H9 (cell line): ENCODE measurements at regions not wholly inside any gene's neighbourhood (a gene's known extent, or its start where the extent isn't known, plus 50 kb on each side); places are given as distances from the start of the nearest gene placed in this dataset.

Experiments
- DNase-seq: peaks from one replicate; pipeline ENCODE4 v3.0.0-alpha.2; 2017
- H2AFZ ChIP-seq: one replicate; pipeline ENCODE4 v1.6.1; 2013; ENCODE audit warnings: mild to moderate bottlenecking, low read length, control low read depth, moderate library complexity
- H2AK5ac ChIP-seq: 2 replicates; pipeline ENCODE4 v1.6.1; 2013; ENCODE audit warnings: low read length, control low read depth, mixed read lengths; ENCODE audit not compliant: insufficient read length
- H2BK120ac ChIP-seq: one replicate; pipeline ENCODE4 v1.6.1; 2013; ENCODE audit warnings: low read depth, mild to moderate bottlenecking, low read length, control low read depth, inconsistent platforms; ENCODE audit not compliant: poor library complexity, severe bottlenecking
- H2BK12ac ChIP-seq: 2 replicates; pipeline ENCODE4 v1.6.1; 2013; ENCODE audit warnings: low read length, control low read depth, mixed read lengths, low read depth; ENCODE audit not compliant: insufficient read length
- H2BK15ac ChIP-seq: 2 replicates; pipeline ENCODE4 v1.6.1; 2013; ENCODE audit warnings: low read depth, low read length, control low read depth
- H2BK20ac ChIP-seq: one replicate; pipeline ENCODE4 v1.6.1; 2013; ENCODE audit warnings: low read depth, mild to moderate bottlenecking, low read length, control low read depth, inconsistent platforms; ENCODE audit not compliant: poor library complexity, severe bottlenecking
- H2BK5ac ChIP-seq: 2 replicates; pipeline ENCODE4 v1.6.1; 2013; ENCODE audit warnings: low read length, control low read depth, mixed read lengths; ENCODE audit not compliant: insufficient read length
- H3K14ac ChIP-seq: 2 replicates; pipeline ENCODE4 v1.6.1; 2013; ENCODE audit warnings: low read length, control low read depth; ENCODE audit not compliant: insufficient read depth
- H3K18ac ChIP-seq: 2 replicates; pipeline ENCODE4 v1.6.1; 2013; ENCODE audit warnings: low read depth, mild to moderate bottlenecking, mixed read lengths, low read length, control low read depth; ENCODE audit not compliant: insufficient read length
- H3K23ac ChIP-seq: 2 replicates; pipeline ENCODE4 v1.6.1; 2013; ENCODE audit warnings: low read length, control low read depth, mixed read lengths, low read depth; ENCODE audit not compliant: insufficient read length
- H3K23me2 ChIP-seq: 2 replicates; pipeline ENCODE4 v1.6.1; 2013; ENCODE audit warnings: low read depth, mild to moderate bottlenecking, mixed read lengths, low read length, control low read depth; ENCODE audit not compliant: insufficient read length, poor library complexity, severe bottlenecking
- H3K27ac ChIP-seq: 2 replicates; pipeline ENCODE4 v1.5.1; 2013; ENCODE audit warnings: low read length, control low read depth, mixed read lengths, low read depth; ENCODE audit not compliant: insufficient read length
- H3K27me3 ChIP-seq: 2 replicates; pipeline ENCODE4 v1.6.1; 2013; ENCODE audit warnings: low read length, control low read depth, inconsistent platforms; ENCODE audit not compliant: insufficient read depth
- H3K4ac ChIP-seq: 2 replicates; pipeline ENCODE4 v1.6.1; 2013; ENCODE audit warnings: low read depth, mild to moderate bottlenecking, control low read depth, inconsistent platforms, low read length, moderate library complexity
- H3K4me1 ChIP-seq: 2 replicates; pipeline ENCODE4 v1.6.1; 2013; ENCODE audit warnings: low read length, control low read depth, inconsistent platforms; ENCODE audit not compliant: insufficient read depth
- H3K4me2 ChIP-seq: 2 replicates; pipeline ENCODE4 v1.6.1; 2013; ENCODE audit warnings: low read length, control low read depth, mixed read lengths; ENCODE audit not compliant: insufficient read length, insufficient read depth
- H3K56ac ChIP-seq: 2 replicates; pipeline ENCODE4 v1.6.1; 2013; ENCODE audit warnings: low read depth, mild to moderate bottlenecking, mixed read lengths, low read length, control low read depth; ENCODE audit not compliant: insufficient read length
- H3K79me1 ChIP-seq: 2 replicates; pipeline ENCODE4 v1.6.1; 2013; ENCODE audit warnings: low read depth, mild to moderate bottlenecking, moderate library complexity, low read length, control low read depth, inconsistent platforms; ENCODE audit not compliant: insufficient read depth, poor library complexity, severe bottlenecking
- H3K79me2 ChIP-seq: 2 replicates; pipeline ENCODE4 v1.6.1; 2013; ENCODE audit warnings: low read length, control low read depth, inconsistent platforms; ENCODE audit not compliant: insufficient read depth
- H3K9ac ChIP-seq: 2 replicates; pipeline ENCODE4 v1.6.1; 2013; ENCODE audit warnings: low read length, control low read depth, mixed read lengths; ENCODE audit not compliant: insufficient read length; ENCODE audit errors: extremely low read depth
- H3K9me3 ChIP-seq: one replicate; pipeline ENCODE4 v1.6.1; 2013; ENCODE audit warnings: low read depth, low read length, inconsistent platforms; ENCODE audit not compliant: control insufficient read depth
- H3T11ph ChIP-seq: one replicate; pipeline ENCODE4 v1.6.1; 2013; ENCODE audit warnings: mild to moderate bottlenecking, low read length, control low read depth, inconsistent platforms
- H4K20me1 ChIP-seq: one replicate; pipeline ENCODE4 v1.6.1; 2013; ENCODE audit not compliant: control insufficient read depth, insufficient read length, insufficient read depth
- H4K5ac ChIP-seq: 2 replicates; pipeline ENCODE4 v1.6.1; 2013; ENCODE audit warnings: low read depth, mild to moderate bottlenecking, mixed read lengths, low read length, control low read depth; ENCODE audit not compliant: insufficient read length
- H4K8ac ChIP-seq: replicated peaks from 2 replicates; pipeline ENCODE4 v1.6.1; 2013; ENCODE audit warnings: low read length, control low read depth, mixed read lengths, low read depth; ENCODE audit not compliant: insufficient read length
- H4K91ac ChIP-seq: 2 replicates; pipeline ENCODE4 v1.6.1; 2013; ENCODE audit warnings: low read depth, mild to moderate bottlenecking, moderate library complexity, mixed read lengths, low read length, control low read depth; ENCODE audit not compliant: insufficient read length
- H3K27ac Mint-ChIP-seq, 3 experiments: 2 replicates in 2 of 3; 3 replicates in 1 of 3; pipeline ENCODE4 v1.8.0; 2020 to 2021; ENCODE audit warnings: mixed read lengths in 3 of 3, mild to moderate bottlenecking in 1 of 3, moderate library complexity in 1 of 3
- H3K27me3 Mint-ChIP-seq: 2 replicates; pipeline ENCODE4 v1.8.0; 2021; ENCODE audit warnings: low read depth, mild to moderate bottlenecking, moderate library complexity, mixed read lengths
- H3K36me3 Mint-ChIP-seq, 3 experiments: 2 replicates in 2 of 3; 3 replicates in 1 of 3; pipeline ENCODE4 v1.8.0; 2020 to 2021; ENCODE audit warnings: low read depth in 3 of 3, mixed read lengths in 3 of 3; ENCODE audit not compliant: insufficient read depth in 1 of 3
- H3K4me1 Mint-ChIP-seq, 2 experiments: 2 replicates each; pipeline ENCODE4 v1.8.0; 2020; ENCODE audit warnings: mixed read lengths in 2 of 2
- H3K4me3 Mint-ChIP-seq, 2 experiments: 2 replicates in 1 of 2; 3 replicates in 1 of 2; pipeline ENCODE4 v1.8.0; 2020 to 2021; ENCODE audit warnings: mild to moderate bottlenecking in 2 of 2, mixed read lengths in 2 of 2, moderate library complexity in 1 of 2
- H3K9me3 Mint-ChIP-seq, 2 experiments: 2 replicates in 1 of 2; 3 replicates in 1 of 2; pipeline ENCODE4 v1.8.0; 2020; ENCODE audit warnings: mild to moderate bottlenecking in 2 of 2, mixed read lengths in 2 of 2, moderate library complexity in 1 of 2
- CTCF ChIP-seq: fragments of 200-600 bp; sonication (generic); conservative IDR thresholded peaks from 3 replicates; pipeline ENCODE4 v1.8.0; 2021; ENCODE audit warnings: antibody characterized with exemption, mild to moderate bottlenecking
- WGBS: extraction: QIAGEN DNeasy Blood & Tissue Kit; methylation state at CpG from one replicate; pipeline ENCODE4 v1.1.7; 2013; ENCODE audit warnings: missing lambda C conversion rate, low lambda C conversion rate, mixed read lengths; ENCODE audit not compliant: insufficient read length; ENCODE audit errors: extremely low coverage; 5-methylcytosine and 5-hydroxymethylcytosine counted together

DNA sequence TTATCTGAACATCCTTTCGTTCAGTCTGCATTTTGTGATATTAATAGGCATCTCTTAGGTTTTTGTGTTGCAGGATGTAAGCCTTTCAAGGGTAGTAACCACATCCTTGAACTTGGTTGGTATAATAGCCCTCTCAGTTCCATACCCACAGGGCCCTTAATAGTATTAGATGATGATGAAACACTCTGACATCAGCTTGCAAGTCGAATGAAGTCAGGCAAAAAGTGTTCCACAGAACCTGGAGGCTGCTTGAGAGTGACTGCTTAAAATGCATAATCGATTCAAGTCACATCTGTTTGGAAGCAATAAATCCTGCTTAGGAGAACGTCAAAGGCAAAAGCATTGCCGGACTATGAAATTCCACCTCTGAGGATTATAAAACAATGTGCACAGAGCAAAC is 415.6 kb upstream of the KAZN start:
- no peak overlapping the region for H3K27ac ChIP-seq
- no peak overlapping the region for H4K8ac ChIP-seq
- no peaks in the 10 kb centered on the region for H4K20me1 ChIP-seq
- H3K79me2 ChIP-seq, result no peaks in the 10 kb centered on the region
- Mint-ChIP-seq H3K27ac (peak overlapping the region in 1 of 3 experiments; percentile 49; a peak in 1 of 7 replicates), H3K36me3 (peaks cover 0 to 13% (median 7%) of the 10 kb centered on the region in 3 experiments; a peak in 3 of 7 replicates), H3K4me1 (peaks cover 58 to 61% of the 10 kb centered on the region in 2 experiments), H3K9me3 (peaks cover 2 to 12% of the 10 kb centered on the region in 2 experiments; a peak in 3 of 5 replicates), H3K27me3 (peaks cover 5% of the 10 kb centered on the region; the same call in 1 of the 2 replicates), H3K4me3 (no peak overlapping the region)
- H3K23me2 ChIP-seq, result no peaks in the 10 kb centered on the region
- no peak overlapping the region for H3K23ac ChIP-seq
- no CpG with 5 or more reads among the region's 5 CpGs for WGBS
- no peaks in the 10 kb centered on the region for H3K27me3 ChIP-seq
- no peak overlapping the region for H2BK12ac ChIP-seq
- H2BK120ac ChIP-seq, result no peak overlapping the region
- TF ChIP-seq CTCF, result no peak
- peaks cover 14% of the 10 kb centered on the region; the same call in 1 of the 2 replicates for H3K4me1 ChIP-seq
- no peaks in the 10 kb centered on the region for H3K79me1 ChIP-seq
- H3K4me2 ChIP-seq, result no peak overlapping the region
- H3K9me3 ChIP-seq, result no peaks in the 10 kb centered on the region
- H2BK20ac ChIP-seq, result no peak overlapping the region
- no peak overlapping the region for H3T11ph ChIP-seq
- no peak overlapping the region for H2BK15ac ChIP-seq
- H3K56ac ChIP-seq, result no peak overlapping the region
- no peak overlapping the region for H3K9ac ChIP-seq
- no peak overlapping the region for H3K4ac ChIP-seq
- no peak overlapping the region for H4K5ac ChIP-seq
- H2AK5ac ChIP-seq, result no peak overlapping the region
- no peak overlapping the region for H3K14ac ChIP-seq
- no peak for DNase-seq
- H3K18ac ChIP-seq, result no peak overlapping the region
- no peak overlapping the region for H2BK5ac ChIP-seq
- no peak overlapping the region for H2AFZ ChIP-seq
- H4K91ac ChIP-seq, result no peak overlapping the region
